SH-SY5Y (cell line): ENCODE measurements at regions not wholly inside any gene's neighbourhood (a gene's known extent, or its start where the extent isn't known, plus 50 kb on each side); places are given as distances from the start of the nearest gene placed in this dataset.

Experiments
- GATA2 ChIP-seq: IDR thresholded peaks from 2 replicates; pipeline ENCODE4 v1.6.1; 2011; ENCODE audit warnings: mild to moderate bottlenecking, low read depth, low read length
- GATA3 ChIP-seq: IDR thresholded peaks from 2 replicates; pipeline ENCODE4 v1.6.1; 2011; ENCODE audit warnings: low read depth, mild to moderate bottlenecking, low read length, moderate library complexity

GRCh38 chr18:27581296-27581904 lies 396.3 kb upstream of the CHST9 start:
- TF ChIP-seq GATA2: no peak
- TF ChIP-seq GATA3: no peak
